HG02588 (cell line): ENCODE measurements at regions not wholly inside any gene's neighbourhood (a gene's known extent, or its start where the extent isn't known, plus 50 kb on each side); places are given as distances from the start of the nearest gene placed in this dataset.

Source experiments
- ATAC-seq: cut with Tn5 transposase; IDR thresholded peaks from one replicate; pipeline ENCODE4 v1.9.1; 2021; ENCODE audit warnings: mild to moderate bottlenecking, moderate library complexity; ENCODE audit not compliant: unreplicated experiment

- no peak for ATAC-seq
Measured at GRCh38 chr3:193870376-193871219, 265.4 kb upstream of the HES1 start.

GRCh38 chr3:193871220-193871485 is 264.8 kb upstream of the HES1 start:
- ATAC-seq = no peak

- no peak for ATAC-seq
Measured at GRCh38 chr3:193872265-193872753, 263.6 kb upstream of the HES1 start.

- ATAC-seq = no peak
Measured at GRCh38 chr3:193873426-193874201, 262.3 kb upstream of the HES1 start.

- no peak for ATAC-seq
Measured at GRCh38 chr3:193874512-193874911, 261.4 kb upstream of the HES1 start.

GRCh38 chr3:193874997-193875593 is 260.9 kb upstream of the HES1 start:
- no peak for ATAC-seq

- no peak for ATAC-seq
Measured at GRCh38 chr3:193875601-193876321, 260.2 kb upstream of the HES1 start.

GRCh38 chr3:193879099-193879863 is 256.7 kb upstream of the HES1 start:
- ATAC-seq = no peak

GRCh38 chr3:193879864-193880242 is 256.1 kb upstream of the HES1 start:
- ATAC-seq = no peak

GRCh38 chr3:193882091-193882490 is 253.9 kb upstream of the HES1 start:
- no peak for ATAC-seq

- no peak for ATAC-seq
Measured at GRCh38 chr3:193883551-193883950, 252.4 kb upstream of the HES1 start.

- ATAC-seq = no peak
Measured at GRCh38 chr3:193884027-193884426, 251.9 kb upstream of the HES1 start.

- no peak for ATAC-seq
Measured at GRCh38 chr3:193884652-193885051, 251.3 kb upstream of the HES1 start.

GRCh38 chr3:193885832-193886231 is 250.1 kb upstream of the HES1 start:
- no peak for ATAC-seq

- ATAC-seq = no peak
Measured at GRCh38 chr3:193890016-193890897, 245.7 kb upstream of the HES1 start.

GRCh38 chr3:193894121-193894863 is 241.7 kb upstream of the HES1 start:
- no peak for ATAC-seq

- ATAC-seq = no peak
Measured at GRCh38 chr3:193895409-193895808, 240.5 kb upstream of the HES1 start.

- ATAC-seq = no peak
Measured at GRCh38 chr3:193896419-193896818, 239.5 kb upstream of the HES1 start.

GRCh38 chr3:193897288-193897687 is 238.7 kb upstream of the HES1 start:
- no peak for ATAC-seq
